Naive thymus-derived CD4-positive, alpha-beta T cell (primary cell): ENCODE measurements at regions not wholly inside any gene's neighbourhood (a gene's known extent, or its start where the extent isn't known, plus 50 kb on each side); places are given as distances from the start of the nearest gene placed in this dataset.
A peak's percentile ranks its signal among the peaks of the same experiment; 100 is the strongest.

Experiments used
- ATAC-seq: fragments of 150-1000 bp; cut with Tn5 transposase; 2 replicates; pipeline ENCODE4 v1.10.0; 2021; ENCODE audit warnings: mild to moderate bottlenecking, moderate library complexity
- CTCF ChIA-PET: fragments of 350-600 bp; sonication (Branson Sonifier 250); formaldehyde crosslinking; loops from one replicate; lab custom pipeline; 2021; ENCODE audit warnings: antibody characterized with exemption; lab: Charles Lee
- POLR2A ChIA-PET: fragments of 350-600 bp; sonication (Branson Sonifier 250); formaldehyde crosslinking; loops from one replicate; lab custom pipeline; 2021; ENCODE audit warnings: antibody characterized with exemption, inconsistent platforms; lab: Charles Lee
- DNase-seq, 9 donors: peaks; one replicate each; pipeline versions ENCODE4 v3.0.0 to v3.0.0-alpha.2; 2020 to 2022; ENCODE audit warnings: mixed read lengths in 1 of 9
- H3K27ac ChIP-seq: one replicate; pipeline ENCODE4 v1.7.0; 2013; ENCODE audit warnings: mild to moderate bottlenecking, low read depth, low read length, moderate library complexity
- H3K27me3 ChIP-seq, 2 donors: one replicate each; pipeline ENCODE4 v1.7.0; 2013; ENCODE audit warnings: low read length in 2 of 2, mild to moderate bottlenecking in 2 of 2, moderate library complexity in 2 of 2; ENCODE audit not compliant: control insufficient read depth in 2 of 2, insufficient read depth in 2 of 2
- H3K36me3 ChIP-seq, 3 experiments: 1 replicate in 2 of 3; 2 replicates in 1 of 3; pipeline ENCODE4 v1.7.0; 2013; ENCODE audit warnings: low read length in 3 of 3, mild to moderate bottlenecking in 3 of 3, moderate library complexity in 1 of 3; ENCODE audit not compliant: insufficient read depth in 3 of 3, control insufficient read depth in 2 of 3
- H3K4me1 ChIP-seq, 2 donors: one replicate each; pipeline ENCODE4 v1.7.0; 2013; ENCODE audit warnings: low read length in 2 of 2, mild to moderate bottlenecking in 2 of 2, moderate library complexity in 1 of 2; ENCODE audit not compliant: control insufficient read depth in 2 of 2, insufficient read depth in 2 of 2
- H3K4me3 ChIP-seq: 2 replicates; pipeline ENCODE4 v1.7.0; 2013; ENCODE audit warnings: mild to moderate bottlenecking, low read length
- H3K9me3 ChIP-seq, 3 experiments: 1 replicate in 2 of 3; 2 replicates in 1 of 3; pipeline ENCODE4 v1.7.0; 2013; ENCODE audit warnings: low read length in 3 of 3; ENCODE audit not compliant: control insufficient read depth in 2 of 3
- H3K27ac Mint-ChIP-seq, 9 donors: one replicate each; pipeline ENCODE4 v1.8.0; 2020 to 2022; ENCODE audit warnings: mixed read lengths in 9 of 9, mild to moderate bottlenecking in 8 of 9, moderate library complexity in 5 of 9, inconsistent platforms in 2 of 9
- H3K27me3 Mint-ChIP-seq, 5 donors: one replicate each; pipeline ENCODE4 v1.8.0; 2021 to 2022; ENCODE audit warnings: mixed read lengths in 5 of 5, mild to moderate bottlenecking in 1 of 5
- H3K36me3 Mint-ChIP-seq, 5 donors: one replicate each; pipeline ENCODE4 v1.8.0; 2020 to 2022; ENCODE audit warnings: mixed read lengths in 5 of 5, mild to moderate bottlenecking in 3 of 5, inconsistent platforms in 1 of 5
- H3K4me1 Mint-ChIP-seq, 7 donors: one replicate each; pipeline ENCODE4 v1.8.0; 2020 to 2022; ENCODE audit warnings: mixed read lengths in 7 of 7, mild to moderate bottlenecking in 3 of 7, inconsistent platforms in 1 of 7
- H3K4me3 Mint-ChIP-seq, 10 donors: one replicate each; pipeline ENCODE4 v1.8.0; 2020 to 2022; ENCODE audit warnings: mild to moderate bottlenecking in 10 of 10, mixed read lengths in 10 of 10, moderate library complexity in 6 of 10, inconsistent platforms in 2 of 10
- H3K9me3 Mint-ChIP-seq, 11 donors: one replicate each; pipeline ENCODE4 v1.8.0; 2020 to 2022; ENCODE audit warnings: mixed read lengths in 11 of 11, mild to moderate bottlenecking in 4 of 11, inconsistent platforms in 1 of 11, moderate library complexity in 1 of 11
- intact Hi-C, 2 donors: fragments of 100-400 bp; cut with micrococcal nuclease; formaldehyde crosslinking; loops; one replicate each; pipeline ENCODE4 v1.15.1; 2023

DNA sequence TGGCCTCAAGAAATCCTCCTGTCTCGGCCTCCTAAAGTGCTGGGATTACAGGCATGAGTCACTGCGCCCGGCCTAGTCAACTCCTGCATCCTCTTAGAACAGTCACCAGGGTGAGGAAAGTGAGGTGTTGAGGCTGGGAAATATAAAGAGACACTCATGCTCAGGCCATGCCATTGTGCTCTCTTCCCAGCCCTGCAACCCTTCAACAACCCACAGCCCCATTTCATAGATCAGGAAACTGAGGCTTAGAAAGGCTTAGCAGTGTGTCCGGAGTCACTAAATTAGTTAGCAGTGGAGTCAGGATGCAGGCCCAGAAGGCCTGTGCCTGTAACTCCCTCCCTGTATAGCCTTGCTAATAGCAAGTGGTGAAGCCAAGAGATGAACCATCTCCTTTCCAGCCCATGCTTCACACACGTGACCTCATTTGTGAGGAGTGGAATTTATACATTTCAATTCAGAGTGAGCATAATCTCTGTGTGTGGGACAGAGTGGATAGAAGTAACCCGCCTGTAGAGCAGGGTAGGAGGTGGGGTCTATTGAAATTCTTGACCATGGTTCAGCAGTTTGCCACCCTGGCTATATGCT lies 51.7 kb upstream of the USP3 start:
- H3K4me3 ChIP-seq = no peak overlapping the region
- DNase-seq (no peak), ATAC-seq (no peak)
- H3K4me1 Mint-ChIP-seq = peaks cover 0 to 13% (median 4%) of the 10 kb centered on the region in 7 donors
- no peaks in the 10 kb centered on the region for H3K27me3 ChIP-seq
- peaks cover 0 to 8% (median 0%) of the 10 kb centered on the region in 5 donors for H3K27me3 Mint-ChIP-seq
- CTCF ChIA-PET = no interaction called here
- H3K36me3 Mint-ChIP-seq = no peaks in the 10 kb centered on the region
- intact Hi-C loops = no loop called here
- no peak overlapping the region for H3K4me3 Mint-ChIP-seq
- H3K27ac Mint-ChIP-seq = peak overlapping the region in 1 of 9 donors; percentile 31
- POLR2A ChIA-PET = interaction anchor here (1.0 kb wide), 1 partner anchor 13 kb away, joined by 6 read pairs; no protein-coding TSS in a partner anchor
- no peak overlapping the region for H3K27ac ChIP-seq
- no peaks in the 10 kb centered on the region for H3K9me3 ChIP-seq
- H3K9me3 Mint-ChIP-seq = no peaks in the 10 kb centered on the region
- H3K4me1 ChIP-seq = no peaks in the 10 kb centered on the region
- no peaks in the 10 kb centered on the region for H3K36me3 ChIP-seq

DNA sequence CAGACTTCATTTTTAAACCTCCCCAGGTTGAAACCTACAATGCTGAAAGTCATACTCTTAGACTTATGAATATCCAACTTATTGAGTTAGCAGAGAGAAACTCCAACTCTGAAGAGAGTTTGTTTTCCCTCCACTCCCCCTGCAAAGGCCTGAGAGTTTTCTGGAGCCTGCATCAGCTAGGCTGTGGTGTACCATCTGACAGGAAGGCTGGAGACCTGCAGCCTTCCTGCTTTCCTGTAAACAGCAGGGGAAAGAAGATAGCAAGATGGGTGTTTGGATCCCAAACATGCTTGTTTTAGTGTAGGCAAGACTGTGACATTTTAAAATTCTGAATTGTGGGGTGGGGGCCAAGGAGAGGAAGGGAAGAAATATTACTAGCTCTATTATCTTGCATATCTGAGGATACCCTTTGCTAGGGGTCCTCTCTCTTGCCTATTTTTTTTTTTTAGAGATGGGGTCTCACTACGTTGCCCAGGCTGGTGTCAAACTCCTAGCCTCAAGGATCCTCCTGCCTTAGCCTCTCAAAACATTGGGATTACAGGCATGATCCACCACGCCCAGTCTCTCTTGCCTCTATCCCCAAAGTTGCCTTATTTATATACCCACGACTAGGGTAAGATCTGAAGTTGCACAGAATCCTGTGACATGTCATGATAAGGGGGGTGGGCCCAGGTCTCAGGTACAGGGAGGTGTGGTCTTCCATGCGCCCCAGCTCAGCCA lies 51.0 kb upstream of the USP3 start:
- H3K4me3 Mint-ChIP-seq = no peak overlapping the region
- no peaks in the 10 kb centered on the region for H3K27me3 ChIP-seq
- POLR2A ChIA-PET = interaction anchor here (1.0 kb wide), 2 partner anchors 13 to 22 kb away, joined by 3 to 6 read pairs; no protein-coding TSS in a partner anchor
- H3K9me3 Mint-ChIP-seq = peaks cover 0 to 2% (median 0%) of the 10 kb centered on the region in 11 donors
- H3K36me3 ChIP-seq = no peaks in the 10 kb centered on the region
- H3K36me3 Mint-ChIP-seq = peaks cover 0 to 3% (median 0%) of the 10 kb centered on the region in 5 donors
- DNase-seq (no peak), ATAC-seq (no peak)
- intact Hi-C loops = no loop called here
- peaks cover 0 to 13% (median 4%) of the 10 kb centered on the region in 7 donors for H3K4me1 Mint-ChIP-seq
- peaks cover 0 to 7% (median 0%) of the 10 kb centered on the region in 5 donors for H3K27me3 Mint-ChIP-seq
- H3K4me1 ChIP-seq = no peaks in the 10 kb centered on the region
- H3K27ac ChIP-seq = no peak overlapping the region
- H3K9me3 ChIP-seq = no peaks in the 10 kb centered on the region
- CTCF ChIA-PET = no interaction called here
- no peak overlapping the region for H3K27ac Mint-ChIP-seq
- no peak overlapping the region for H3K4me3 ChIP-seq

DNA sequence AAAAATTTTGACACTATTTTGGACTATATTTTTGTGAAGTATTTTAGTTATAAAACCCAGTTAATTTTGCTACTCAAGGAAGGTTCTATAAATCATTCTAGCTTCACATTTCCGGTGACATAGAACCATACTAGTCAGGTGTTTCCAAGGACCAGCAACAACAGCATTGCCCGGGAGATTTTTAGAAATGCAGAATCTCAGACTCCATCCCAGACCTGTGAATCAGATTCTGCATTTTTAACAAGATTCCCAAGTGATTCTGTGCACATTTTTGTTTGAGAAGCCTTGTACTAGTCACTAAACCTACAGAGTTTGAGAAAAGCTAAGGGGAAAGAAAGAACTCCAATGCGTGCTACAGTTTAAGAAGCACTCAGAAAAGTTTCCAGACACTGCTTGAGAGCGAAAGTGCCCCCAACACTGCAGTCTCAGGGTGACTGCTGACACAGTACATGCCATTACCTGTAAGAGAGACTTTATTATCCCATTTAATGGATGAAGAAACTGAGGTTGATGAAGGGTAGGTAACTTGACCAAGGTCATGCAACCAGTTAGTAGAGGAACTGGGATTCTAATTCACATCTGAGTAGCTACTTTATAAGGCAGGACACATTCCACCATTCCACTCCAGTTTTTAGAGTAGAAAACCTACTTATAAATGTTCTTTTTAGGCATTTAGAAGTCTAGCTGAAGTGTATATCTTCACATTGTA lies 49.7 kb upstream of the USP3 start:
- H3K27ac Mint-ChIP-seq = no peak overlapping the region
- ChIA-PET CTCF (no interaction called here), POLR2A (interaction anchor here (0.6 kb wide), 1 partner anchor 114 kb away, joined by 6 read pairs; no protein-coding TSS in a partner anchor)
- Histone ChIP-seq H3K4me3 (no peak overlapping the region), H3K27me3 (no peaks in the 10 kb centered on the region), H3K9me3 (no peaks in the 10 kb centered on the region), H3K36me3 (no peaks in the 10 kb centered on the region), H3K4me1 (no peaks in the 10 kb centered on the region), H3K27ac (no peak overlapping the region)
- H3K4me3 Mint-ChIP-seq = no peak overlapping the region
- peaks cover 0 to 4% (median 0%) of the 10 kb centered on the region in 5 donors for H3K36me3 Mint-ChIP-seq
- intact Hi-C loops = no loop called here
- H3K4me1 Mint-ChIP-seq = peaks cover 0 to 13% (median 4%) of the 10 kb centered on the region in 7 donors
- H3K9me3 Mint-ChIP-seq = peaks cover 0 to 3% (median 0%) of the 10 kb centered on the region in 11 donors
- DNase-seq = no peak
- ATAC-seq = no peak
- H3K27me3 Mint-ChIP-seq = peaks cover 0 to 4% (median 0%) of the 10 kb centered on the region in 5 donors
